ENCODE measurements at regions not wholly inside any gene's neighbourhood (a gene's known extent, or its start where the extent isn't known, plus 50 kb on each side); places are given as distances from the start of the nearest gene placed in this dataset.

DNA sequence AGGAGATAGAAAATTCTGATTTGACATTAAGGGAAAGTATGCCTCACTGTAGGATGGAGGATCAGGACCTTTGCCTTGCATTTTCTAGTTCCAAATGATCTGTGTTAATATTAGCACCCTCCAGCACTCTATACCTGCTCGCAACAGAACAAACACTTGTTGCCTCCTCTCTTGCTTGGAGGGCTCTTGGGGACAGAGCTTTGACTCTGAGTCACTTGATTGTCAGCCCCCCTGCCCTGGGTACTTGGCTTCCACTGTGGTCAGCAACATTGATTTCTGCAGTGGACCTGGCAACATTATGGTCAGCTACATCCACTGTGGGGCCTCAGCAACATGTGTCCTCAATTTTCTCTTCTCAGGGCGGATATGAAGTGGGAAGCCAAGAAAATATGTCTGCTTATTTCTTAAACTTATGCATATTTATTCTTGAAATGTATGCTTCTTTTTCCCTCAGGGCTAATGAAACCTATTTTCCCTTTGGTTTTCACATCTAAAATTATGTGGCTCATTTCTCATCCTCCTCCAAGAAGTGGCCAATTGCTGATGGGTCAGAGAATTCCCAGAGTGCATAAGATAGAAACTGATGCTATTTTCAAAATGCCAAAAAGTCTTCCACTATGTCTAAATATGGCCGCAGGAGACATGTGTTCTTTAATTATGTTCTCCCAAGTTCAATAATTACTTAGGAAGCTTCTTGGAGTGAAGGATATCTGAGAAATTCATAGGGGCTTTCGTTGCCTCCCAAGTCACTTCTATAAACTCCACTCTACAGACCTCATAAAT lies 94.6 kb upstream of the SMIM36 start (continued):
- TF ChIP-seq, protein P1, sequence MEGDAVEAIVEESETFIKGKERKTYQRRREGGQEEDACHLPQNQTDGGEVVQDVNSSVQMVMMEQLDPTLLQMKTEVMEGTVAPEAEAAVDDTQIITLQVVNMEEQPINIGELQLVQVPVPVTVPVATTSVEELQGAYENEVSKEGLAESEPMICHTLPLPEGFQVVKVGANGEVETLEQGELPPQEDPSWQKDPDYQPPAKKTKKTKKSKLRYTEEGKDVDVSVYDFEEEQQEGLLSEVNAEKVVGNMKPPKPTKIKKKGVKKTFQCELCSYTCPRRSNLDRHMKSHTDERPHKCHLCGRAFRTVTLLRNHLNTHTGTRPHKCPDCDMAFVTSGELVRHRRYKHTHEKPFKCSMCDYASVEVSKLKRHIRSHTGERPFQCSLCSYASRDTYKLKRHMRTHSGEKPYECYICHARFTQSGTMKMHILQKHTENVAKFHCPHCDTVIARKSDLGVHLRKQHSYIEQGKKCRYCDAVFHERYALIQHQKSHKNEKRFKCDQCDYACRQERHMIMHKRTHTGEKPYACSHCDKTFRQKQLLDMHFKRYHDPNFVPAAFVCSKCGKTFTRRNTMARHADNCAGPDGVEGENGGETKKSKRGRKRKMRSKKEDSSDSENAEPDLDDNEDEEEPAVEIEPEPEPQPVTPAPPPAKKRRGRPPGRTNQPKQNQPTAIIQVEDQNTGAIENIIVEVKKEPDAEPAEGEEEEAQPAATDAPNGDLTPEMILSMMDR (IDR thresholded peaks at IDR 0.05; ENCODE audit: control extremely low read depth in 1 of 3, insufficient read depth in 1 of 3, low read depth in 1 of 3, low read length in 3 of 3) = no peak

All from H1 (cell line).